PFSK-1 (cell line): ENCODE measurements at regions not wholly inside any gene's neighbourhood (a gene's known extent, or its start where the extent isn't known, plus 50 kb on each side); places are given as distances from the start of the nearest gene placed in this dataset.

Source experiments
- FOXP2 ChIP-seq: optimal IDR thresholded peaks from 2 replicates; pipeline ENCODE3; 2011; ENCODE audit warnings: borderline replicate concordance, control low read depth, inconsistent platforms; ENCODE audit not compliant: insufficient read depth; ENCODE audit errors: extremely low read length, extremely low read depth
- POLR2AphosphoS5 ChIP-seq: IDR thresholded peaks from 2 replicates; pipeline ENCODE4 v1.6.1; 2012; ENCODE audit warnings: low read depth, mild to moderate bottlenecking, control low read depth, low read length, moderate library complexity
- SIN3A ChIP-seq: IDR thresholded peaks from 2 replicates; pipeline ENCODE4 v1.6.1; 2012; ENCODE audit warnings: mild to moderate bottlenecking, low read length, moderate library complexity, borderline replicate concordance; ENCODE audit not compliant: insufficient read depth
- TAF1 ChIP-seq: IDR thresholded peaks from 2 replicates; pipeline ENCODE4 v1.6.1; 2012; ENCODE audit warnings: low read length, control low read depth, borderline replicate concordance; ENCODE audit not compliant: insufficient read depth
- TF ChIP-seq, protein P1 (sequence below), 2 experiments: IDR thresholded peaks; 2 replicates each; pipeline versions ENCODE4 v1.6.1 to v1.8.0; 2011 to 2012; ENCODE audit warnings: low read depth in 2 of 2, low read length in 2 of 2, control low read depth in 1 of 2, inconsistent platforms in 1 of 2, mild to moderate bottlenecking in 1 of 2, moderate library complexity in 1 of 2; ENCODE audit not compliant: insufficient read depth in 1 of 2

DNA sequence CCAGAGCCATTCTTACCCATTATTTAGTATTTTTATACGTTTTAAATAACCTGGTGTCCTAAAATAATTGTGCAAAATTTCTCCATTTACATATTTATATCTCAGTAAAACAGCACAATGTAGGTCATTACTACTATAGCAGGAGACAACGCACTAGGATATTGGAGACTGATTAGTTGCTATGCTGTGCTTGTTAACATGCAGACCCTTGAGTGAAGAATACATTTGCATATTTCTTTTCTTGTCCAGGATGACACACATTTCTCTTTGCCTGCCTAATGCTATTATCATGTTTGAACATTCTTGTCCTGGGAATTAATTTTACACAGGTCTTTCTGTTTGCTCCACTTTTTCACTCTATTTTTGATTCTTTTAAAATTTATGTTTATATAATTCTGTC is 823.8 kb upstream of the ATXN8OS start:
- TF ChIP-seq POLR2AphosphoS5 (no peak), TAF1 (no peak), SIN3A (no peak), FOXP2 (no peak)
- TF ChIP-seq, protein P1, sequence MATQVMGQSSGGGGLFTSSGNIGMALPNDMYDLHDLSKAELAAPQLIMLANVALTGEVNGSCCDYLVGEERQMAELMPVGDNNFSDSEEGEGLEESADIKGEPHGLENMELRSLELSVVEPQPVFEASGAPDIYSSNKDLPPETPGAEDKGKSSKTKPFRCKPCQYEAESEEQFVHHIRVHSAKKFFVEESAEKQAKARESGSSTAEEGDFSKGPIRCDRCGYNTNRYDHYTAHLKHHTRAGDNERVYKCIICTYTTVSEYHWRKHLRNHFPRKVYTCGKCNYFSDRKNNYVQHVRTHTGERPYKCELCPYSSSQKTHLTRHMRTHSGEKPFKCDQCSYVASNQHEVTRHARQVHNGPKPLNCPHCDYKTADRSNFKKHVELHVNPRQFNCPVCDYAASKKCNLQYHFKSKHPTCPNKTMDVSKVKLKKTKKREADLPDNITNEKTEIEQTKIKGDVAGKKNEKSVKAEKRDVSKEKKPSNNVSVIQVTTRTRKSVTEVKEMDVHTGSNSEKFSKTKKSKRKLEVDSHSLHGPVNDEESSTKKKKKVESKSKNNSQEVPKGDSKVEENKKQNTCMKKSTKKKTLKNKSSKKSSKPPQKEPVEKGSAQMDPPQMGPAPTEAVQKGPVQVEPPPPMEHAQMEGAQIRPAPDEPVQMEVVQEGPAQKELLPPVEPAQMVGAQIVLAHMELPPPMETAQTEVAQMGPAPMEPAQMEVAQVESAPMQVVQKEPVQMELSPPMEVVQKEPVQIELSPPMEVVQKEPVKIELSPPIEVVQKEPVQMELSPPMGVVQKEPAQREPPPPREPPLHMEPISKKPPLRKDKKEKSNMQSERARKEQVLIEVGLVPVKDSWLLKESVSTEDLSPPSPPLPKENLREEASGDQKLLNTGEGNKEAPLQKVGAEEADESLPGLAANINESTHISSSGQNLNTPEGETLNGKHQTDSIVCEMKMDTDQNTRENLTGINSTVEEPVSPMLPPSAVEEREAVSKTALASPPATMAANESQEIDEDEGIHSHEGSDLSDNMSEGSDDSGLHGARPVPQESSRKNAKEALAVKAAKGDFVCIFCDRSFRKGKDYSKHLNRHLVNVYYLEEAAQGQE (IDR thresholded peaks at IDR 0.05; ENCODE audit: insufficient read depth in 1 of 2, low read depth in 2 of 2, low read length in 2 of 2), result no peak
